ENCODE measurements at regions not wholly inside any gene's neighbourhood (a gene's known extent, or its start where the extent isn't known, plus 50 kb on each side); places are given as distances from the start of the nearest gene placed in this dataset.

DNA sequence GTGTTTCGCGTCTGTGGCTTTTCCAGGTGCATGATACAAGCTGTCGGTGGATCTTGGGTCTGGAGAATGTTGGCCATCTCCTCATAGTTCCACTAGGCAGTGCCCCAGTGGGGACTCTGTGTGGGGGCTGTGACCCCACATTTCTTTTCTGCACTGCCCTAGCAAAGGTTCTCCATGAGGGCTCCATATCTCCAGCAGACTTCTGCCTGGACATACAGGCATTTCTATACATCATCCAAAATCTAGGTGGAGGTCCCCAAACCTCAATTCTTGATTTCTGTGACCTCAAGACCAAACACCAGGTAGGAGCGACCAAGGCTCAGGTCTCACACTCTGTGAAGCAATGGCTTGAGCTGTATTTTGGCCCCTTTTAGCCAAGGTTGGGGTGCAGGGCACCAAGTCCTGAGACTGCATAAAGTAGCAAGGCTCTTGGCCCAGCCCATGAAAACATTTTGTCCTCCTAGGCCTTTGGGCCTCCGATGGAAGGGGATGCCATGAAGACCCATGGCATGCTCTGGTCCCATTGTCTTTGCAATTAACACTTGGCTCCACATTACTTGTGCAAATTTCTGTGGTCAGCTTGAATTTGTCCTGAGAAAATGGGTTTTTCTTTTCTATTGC lies 615.3 kb downstream of the ZBBX start:
- H3K9me1 ChIP-seq (ENCODE audit: control insufficient read depth, extremely low read depth, insufficient read depth, low read length): no peaks in the 10 kb centered on the region
- dilution Hi-C loops (cut with MboI; ENCODE audit: extremely low pct_ligation_motif_present, low sequenced_read_pairs): no loop called here
- H3K79me2 ChIP-seq (ENCODE audit: control insufficient read depth, insufficient read depth, low read length): no peaks in the 10 kb centered on the region
- H4K20me1 ChIP-seq (ENCODE audit: control insufficient read depth, extremely low read depth, insufficient read depth, low read length): no peaks in the 10 kb centered on the region
- no peaks in the 10 kb centered on the region for H3K36me3 ChIP-seq (ENCODE audit: control insufficient read depth in 2 of 2, extremely low read depth in 1 of 2, insufficient read depth in 2 of 2, low read length in 2 of 2)
- H3K27ac ChIP-seq (ENCODE audit: control insufficient read depth, insufficient read depth, low read length): no peak overlapping the region
- DNase-seq (ENCODE audit: low read depth, low spot score) (no peak), FAIRE-seq (no peak)
- no peak for TF ChIP-seq EZH2 (IDR thresholded peaks at IDR 0.05; ENCODE audit: low read length)
- TF ChIP-seq, protein P1, sequence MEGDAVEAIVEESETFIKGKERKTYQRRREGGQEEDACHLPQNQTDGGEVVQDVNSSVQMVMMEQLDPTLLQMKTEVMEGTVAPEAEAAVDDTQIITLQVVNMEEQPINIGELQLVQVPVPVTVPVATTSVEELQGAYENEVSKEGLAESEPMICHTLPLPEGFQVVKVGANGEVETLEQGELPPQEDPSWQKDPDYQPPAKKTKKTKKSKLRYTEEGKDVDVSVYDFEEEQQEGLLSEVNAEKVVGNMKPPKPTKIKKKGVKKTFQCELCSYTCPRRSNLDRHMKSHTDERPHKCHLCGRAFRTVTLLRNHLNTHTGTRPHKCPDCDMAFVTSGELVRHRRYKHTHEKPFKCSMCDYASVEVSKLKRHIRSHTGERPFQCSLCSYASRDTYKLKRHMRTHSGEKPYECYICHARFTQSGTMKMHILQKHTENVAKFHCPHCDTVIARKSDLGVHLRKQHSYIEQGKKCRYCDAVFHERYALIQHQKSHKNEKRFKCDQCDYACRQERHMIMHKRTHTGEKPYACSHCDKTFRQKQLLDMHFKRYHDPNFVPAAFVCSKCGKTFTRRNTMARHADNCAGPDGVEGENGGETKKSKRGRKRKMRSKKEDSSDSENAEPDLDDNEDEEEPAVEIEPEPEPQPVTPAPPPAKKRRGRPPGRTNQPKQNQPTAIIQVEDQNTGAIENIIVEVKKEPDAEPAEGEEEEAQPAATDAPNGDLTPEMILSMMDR (optimal IDR thresholded peaks at IDR 0.05 in 1 of 3, IDR thresholded peaks at IDR 0.05 in 1 of 3, conservative IDR thresholded peaks at IDR 0.05 in 1 of 3; ENCODE audit: extremely low read depth in 1 of 3, insufficient read depth in 2 of 3, low read length in 3 of 3): no peak
- H3K9ac ChIP-seq (ENCODE audit: control insufficient read depth, extremely low read depth, insufficient read depth, low read length): no peak overlapping the region
- H3K4me1 ChIP-seq (ENCODE audit: control insufficient read depth, extremely low read depth, insufficient read depth, low read length): no peaks in the 10 kb centered on the region
- H3K27me3 ChIP-seq (ENCODE audit: control insufficient read depth, extremely low read depth, insufficient read depth, low read length): no peaks in the 10 kb centered on the region
- H2AFZ ChIP-seq (ENCODE audit: control insufficient read depth, low read length): no peak overlapping the region
- no peak overlapping the region for H3K4me2 ChIP-seq (ENCODE audit: control insufficient read depth, extremely low read depth, insufficient read depth, low read depth, low read length)
- H3K9me3 ChIP-seq (ENCODE audit: control insufficient read depth, low read depth, low read length): no peaks in the 10 kb centered on the region
- no peak overlapping the region for H3K4me3 ChIP-seq (ENCODE audit: control insufficient read depth in 2 of 3, extremely low read depth in 1 of 3, insufficient read depth in 2 of 3, low read depth in 1 of 3, low read length in 3 of 3)

DNA sequence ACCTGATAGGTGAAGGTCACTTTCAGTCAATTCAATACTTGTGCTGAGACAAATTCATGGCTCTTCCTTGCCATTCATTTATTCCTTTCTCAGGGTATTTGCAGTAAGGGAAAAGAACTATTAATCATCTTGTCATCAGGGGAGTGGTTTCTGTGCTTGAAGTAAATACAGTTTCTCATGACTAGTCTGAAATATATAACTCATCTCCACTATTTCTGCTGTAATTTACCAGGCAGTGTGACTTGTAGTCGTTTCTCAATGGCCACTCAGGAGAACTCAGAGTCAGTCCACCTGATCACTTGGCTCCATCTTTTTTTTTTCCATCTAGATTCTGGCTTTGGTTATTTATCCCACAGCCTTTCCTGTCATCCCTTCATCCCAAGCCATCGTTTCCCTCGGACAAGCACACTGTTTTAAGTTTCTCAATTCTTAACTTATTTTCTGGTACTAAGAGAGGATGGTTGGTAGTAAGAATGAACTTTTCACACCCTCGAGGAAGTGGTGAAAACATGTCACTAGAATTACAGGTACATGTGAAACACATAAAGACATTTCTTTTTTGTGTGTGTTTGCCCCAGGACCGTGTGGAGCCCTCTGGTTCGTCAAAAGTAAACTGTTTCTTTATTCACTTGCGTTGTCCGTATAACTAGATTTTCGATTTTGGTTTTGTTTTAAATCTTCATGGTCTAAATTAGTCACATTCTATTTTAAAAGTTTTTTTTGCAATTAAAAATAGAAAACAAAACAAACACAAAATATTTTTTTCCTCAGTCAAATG lies 620.2 kb downstream of the ZBBX start:
- H3K4me1 ChIP-seq (ENCODE audit: control insufficient read depth, extremely low read depth, insufficient read depth, low read length): no peaks in the 10 kb centered on the region
- dilution Hi-C loops (cut with MboI; ENCODE audit: extremely low pct_ligation_motif_present, low sequenced_read_pairs): no loop called here
- no peak for TF ChIP-seq EZH2 (IDR thresholded peaks at IDR 0.05; ENCODE audit: low read length)
- TF ChIP-seq, protein P1 (optimal IDR thresholded peaks at IDR 0.05 in 1 of 3, IDR thresholded peaks at IDR 0.05 in 1 of 3, conservative IDR thresholded peaks at IDR 0.05 in 1 of 3; ENCODE audit: extremely low read depth in 1 of 3, insufficient read depth in 2 of 3, low read length in 3 of 3): no peak

More for the DNA sequence above, 620.2 kb downstream of the ZBBX start:
- no peak for DNase-seq (ENCODE audit: low read depth, low spot score)
- Histone ChIP-seq H3K27me3 (ENCODE audit: control insufficient read depth, extremely low read depth, insufficient read depth, low read length) (no peaks in the 10 kb centered on the region), H3K27ac (ENCODE audit: control insufficient read depth, insufficient read depth, low read length) (no peak overlapping the region), H3K9me1 (ENCODE audit: control insufficient read depth, extremely low read depth, insufficient read depth, low read length) (no peaks in the 10 kb centered on the region), H3K9ac (ENCODE audit: control insufficient read depth, extremely low read depth, insufficient read depth, low read length) (no peak overlapping the region), H3K4me3 (ENCODE audit: control insufficient read depth in 2 of 3, extremely low read depth in 1 of 3, insufficient read depth in 2 of 3, low read depth in 1 of 3, low read length in 3 of 3) (no peak overlapping the region), H3K79me2 (ENCODE audit: control insufficient read depth, insufficient read depth, low read length) (no peaks in the 10 kb centered on the region), H4K20me1 (ENCODE audit: control insufficient read depth, extremely low read depth, insufficient read depth, low read length) (no peaks in the 10 kb centered on the region), H3K4me2 (ENCODE audit: control insufficient read depth, extremely low read depth, insufficient read depth, low read depth, low read length) (no peak overlapping the region), H2AFZ (ENCODE audit: control insufficient read depth, low read length) (no peak overlapping the region), H3K36me3 (ENCODE audit: control insufficient read depth in 2 of 2, extremely low read depth in 1 of 2, insufficient read depth in 2 of 2, low read length in 2 of 2) (no peaks in the 10 kb centered on the region), H3K9me3 (ENCODE audit: control insufficient read depth, low read depth, low read length) (no peaks in the 10 kb centered on the region)
- FAIRE-seq: no peak

Measured in keratinocyte (primary cell).